ENCODE measurements at regions not wholly inside any gene's neighbourhood (a gene's known extent, or its start where the extent isn't known, plus 50 kb on each side); places are given as distances from the start of the nearest gene placed in this dataset.
A peak's percentile ranks its signal among the peaks of the same experiment; 100 is the strongest.

DNA sequence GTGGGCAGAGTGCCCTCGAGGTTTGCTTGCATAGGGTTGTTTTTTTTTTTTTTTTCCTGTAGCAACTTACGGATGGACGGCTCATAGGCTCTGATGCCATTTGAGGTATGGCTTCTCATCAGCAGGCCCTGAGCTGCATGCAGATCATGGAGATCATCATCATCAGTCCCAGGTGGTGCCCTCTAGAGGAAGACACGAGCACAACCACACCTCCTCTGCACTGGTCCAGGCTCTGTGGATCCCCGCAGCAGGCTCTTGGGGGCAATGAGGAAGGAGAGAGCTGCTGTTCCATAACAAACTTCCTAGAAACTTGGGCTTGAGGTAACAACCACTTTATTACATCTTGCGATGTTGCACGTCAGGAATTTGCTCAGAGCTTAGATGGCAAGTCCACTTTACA lies 132.7 kb upstream of the CXCL12 start:
- TF ChIP-seq, protein P1, sequence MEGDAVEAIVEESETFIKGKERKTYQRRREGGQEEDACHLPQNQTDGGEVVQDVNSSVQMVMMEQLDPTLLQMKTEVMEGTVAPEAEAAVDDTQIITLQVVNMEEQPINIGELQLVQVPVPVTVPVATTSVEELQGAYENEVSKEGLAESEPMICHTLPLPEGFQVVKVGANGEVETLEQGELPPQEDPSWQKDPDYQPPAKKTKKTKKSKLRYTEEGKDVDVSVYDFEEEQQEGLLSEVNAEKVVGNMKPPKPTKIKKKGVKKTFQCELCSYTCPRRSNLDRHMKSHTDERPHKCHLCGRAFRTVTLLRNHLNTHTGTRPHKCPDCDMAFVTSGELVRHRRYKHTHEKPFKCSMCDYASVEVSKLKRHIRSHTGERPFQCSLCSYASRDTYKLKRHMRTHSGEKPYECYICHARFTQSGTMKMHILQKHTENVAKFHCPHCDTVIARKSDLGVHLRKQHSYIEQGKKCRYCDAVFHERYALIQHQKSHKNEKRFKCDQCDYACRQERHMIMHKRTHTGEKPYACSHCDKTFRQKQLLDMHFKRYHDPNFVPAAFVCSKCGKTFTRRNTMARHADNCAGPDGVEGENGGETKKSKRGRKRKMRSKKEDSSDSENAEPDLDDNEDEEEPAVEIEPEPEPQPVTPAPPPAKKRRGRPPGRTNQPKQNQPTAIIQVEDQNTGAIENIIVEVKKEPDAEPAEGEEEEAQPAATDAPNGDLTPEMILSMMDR (conservative IDR thresholded peaks at IDR 0.05), result 0 out of 2 replicates have a peak, but pooled peaks have one; percentile 24
- no peak overlapping the region for H3K27ac ChIP-seq

DNA sequence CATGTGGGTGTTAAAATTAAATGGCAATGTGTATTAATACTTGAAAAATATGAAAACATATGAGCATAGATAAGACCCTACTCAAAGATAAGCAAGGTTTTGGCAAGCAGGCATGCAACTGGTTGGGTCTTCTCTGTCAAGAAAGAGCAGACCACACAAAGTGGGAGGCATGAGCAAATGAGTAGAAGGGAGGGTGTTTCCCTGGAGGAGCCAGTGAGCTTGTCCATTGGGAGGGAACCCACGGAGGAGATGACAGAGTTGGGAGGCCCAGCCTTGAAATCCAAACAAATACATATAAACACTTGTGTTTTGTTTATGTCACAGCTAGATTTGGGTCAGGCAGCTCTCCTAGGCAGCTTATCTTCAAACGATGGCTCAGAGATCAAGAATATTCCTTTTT lies 134.5 kb upstream of the CXCL12 start:
- H3K27ac ChIP-seq, result no peak overlapping the region
- TF ChIP-seq, protein P1 (conservative IDR thresholded peaks at IDR 0.05), result no peak

DNA sequence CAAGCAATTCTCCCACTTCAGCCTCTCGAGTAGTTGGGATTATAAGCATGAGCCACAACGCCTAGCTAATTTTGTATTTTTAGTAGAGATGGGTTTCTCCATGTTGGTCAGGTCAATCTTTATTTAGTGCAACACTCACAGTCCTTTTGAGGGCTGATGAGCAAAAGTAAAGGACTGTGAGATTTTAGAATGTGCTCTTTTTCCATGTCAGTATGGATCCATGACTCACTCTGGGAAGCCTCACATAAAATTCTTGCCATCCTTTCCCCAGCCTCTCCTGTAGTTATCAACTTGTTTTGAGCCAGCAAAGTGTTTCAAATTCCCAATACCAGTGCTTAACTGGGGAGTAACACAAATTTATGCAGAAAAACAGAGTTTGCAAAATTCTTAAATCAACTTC lies 135.8 kb upstream of the CXCL12 start:
- H3K27ac ChIP-seq, result no peak overlapping the region
- TF ChIP-seq, protein P1 (conservative IDR thresholded peaks at IDR 0.05), result no peak

DNA sequence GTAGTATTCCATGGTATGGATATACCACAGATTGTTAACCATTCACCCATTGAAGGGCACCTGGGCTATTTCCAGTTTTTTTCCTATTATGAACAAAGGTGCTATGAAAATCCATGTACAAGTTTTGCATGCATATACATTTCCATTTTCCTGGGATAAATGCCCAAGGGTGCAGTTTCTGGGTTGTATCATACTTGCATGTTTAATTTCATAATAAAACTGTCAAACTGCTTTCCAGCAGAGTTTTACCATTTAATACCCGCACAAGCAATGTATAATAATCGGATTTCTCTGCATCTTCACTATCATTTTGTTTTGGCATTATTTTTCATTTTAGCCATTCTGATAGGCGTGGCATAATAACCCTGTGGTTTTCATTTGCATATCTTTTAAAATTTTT lies 154.3 kb upstream of the CXCL12 start:
- TF ChIP-seq, protein P1 (conservative IDR thresholded peaks at IDR 0.05), result no peak
- H3K27ac ChIP-seq, result no peak overlapping the region

DNA sequence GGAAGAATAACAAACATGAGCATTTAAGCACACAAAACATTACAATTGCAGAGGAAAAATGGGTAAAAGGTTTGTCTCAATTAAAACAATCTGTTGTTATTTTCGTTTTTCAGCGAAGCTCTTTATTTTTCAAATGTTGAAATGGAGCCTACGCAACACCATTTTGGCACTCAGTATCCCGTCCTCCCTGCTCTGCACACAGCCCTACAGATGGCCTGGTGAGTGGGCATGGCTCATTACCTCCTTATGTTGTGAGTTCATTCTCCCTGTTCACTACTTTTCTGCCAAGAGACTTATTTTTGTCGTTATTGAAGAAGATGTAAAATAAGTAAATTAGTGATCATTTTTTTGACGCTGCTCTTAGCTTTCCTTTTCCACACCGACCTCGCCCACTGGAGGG lies 167.8 kb upstream of the CXCL12 start:
- no peak overlapping the region for H3K27ac ChIP-seq
- TF ChIP-seq, protein P1 (conservative IDR thresholded peaks at IDR 0.05), result no peak

DNA sequence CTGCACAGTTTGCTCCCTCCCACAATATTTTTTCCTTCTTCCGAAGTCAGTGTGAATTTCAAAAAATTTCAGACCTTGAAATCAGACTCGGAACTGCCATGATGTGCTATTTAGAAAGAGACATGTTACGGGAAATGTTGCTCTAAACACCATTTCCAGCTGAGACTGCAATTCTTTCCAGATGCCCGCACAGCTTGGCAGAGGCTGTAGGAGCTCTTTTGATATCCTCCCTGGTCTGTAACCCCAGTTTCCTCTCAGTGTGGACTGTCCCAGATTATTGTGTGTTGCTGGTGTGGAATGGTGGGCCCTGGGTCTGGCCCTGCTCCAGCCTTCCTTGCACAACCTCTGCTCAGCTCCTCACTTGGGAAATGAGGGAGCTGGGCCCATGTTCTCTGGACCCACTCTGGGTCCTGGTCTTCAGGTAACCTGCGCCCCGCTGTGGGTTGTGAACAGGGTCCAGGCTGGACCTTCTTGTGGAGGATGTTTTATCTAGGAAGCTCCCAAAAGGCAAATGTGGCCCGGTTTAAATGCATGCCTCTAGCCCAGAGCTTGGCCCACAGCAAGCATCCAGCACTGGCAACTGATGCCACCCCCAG lies 172.8 kb upstream of the CXCL12 start:
- TF ChIP-seq, protein P1 (conservative IDR thresholded peaks at IDR 0.05), result no peak

DNA sequence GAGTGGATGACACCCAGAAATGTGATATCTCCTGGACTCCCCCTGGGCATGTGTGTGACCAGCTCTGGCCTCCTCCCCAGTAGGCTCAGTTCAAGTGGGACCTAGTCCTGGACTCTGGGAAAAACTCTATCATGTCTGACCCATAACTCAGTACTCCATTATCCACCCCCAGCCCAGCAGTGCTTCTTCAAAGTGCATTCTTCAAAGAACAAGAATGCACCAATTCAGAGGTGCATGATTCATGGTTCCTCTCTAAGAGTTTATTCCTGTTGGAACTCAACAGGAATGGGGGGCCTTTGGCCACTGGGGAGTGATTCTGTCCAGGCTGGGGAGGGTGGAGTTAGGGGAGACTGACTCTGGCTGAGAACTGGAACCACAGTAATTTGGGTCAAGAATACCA lies 173.6 kb upstream of the CXCL12 start:
- TF ChIP-seq, protein P1 (conservative IDR thresholded peaks at IDR 0.05), result no peak

More for the DNA sequence above, 172.8 kb upstream of the CXCL12 start:
- H3K27ac ChIP-seq, result no peak overlapping the region

More for the DNA sequence above, 173.6 kb upstream of the CXCL12 start:
- no peak overlapping the region for H3K27ac ChIP-seq
